Effector CD8-positive, alpha-beta T cell (primary cell): ENCODE measurements at regions not wholly inside any gene's neighbourhood (a gene's known extent, or its start where the extent isn't known, plus 50 kb on each side); places are given as distances from the start of the nearest gene placed in this dataset.
"Not testable (repeated sequence)": the region's sequence is repeated elsewhere in the genome, so short reads cannot be mapped to it uniquely, and the experiment has no call there.

ENCODE experiments used
- DNase-seq: peaks from one replicate; lab custom pipeline; 2025; lab: John Stamatoyannopoulos, UW

DNA sequence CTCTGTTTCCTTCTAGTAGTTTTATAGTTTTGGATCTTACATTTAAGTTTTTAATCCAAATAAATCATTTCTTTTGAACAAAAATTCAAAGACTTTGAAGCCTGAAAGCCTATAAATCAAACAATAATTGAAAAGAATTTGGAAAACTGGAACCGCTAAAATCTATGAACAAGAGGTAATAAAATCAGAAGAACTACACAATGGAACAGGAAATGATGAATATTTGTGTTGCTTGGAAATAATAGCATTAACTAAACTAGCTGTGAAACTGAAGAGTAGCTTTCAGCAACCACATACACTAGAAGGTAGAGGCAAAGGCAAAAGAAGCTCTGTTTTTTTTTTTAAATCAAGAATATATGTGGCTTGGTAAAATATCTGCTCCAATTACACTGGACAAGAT lies 147.9 kb upstream of the ABI3BP start:
- DNase-seq, result no peak

DNA sequence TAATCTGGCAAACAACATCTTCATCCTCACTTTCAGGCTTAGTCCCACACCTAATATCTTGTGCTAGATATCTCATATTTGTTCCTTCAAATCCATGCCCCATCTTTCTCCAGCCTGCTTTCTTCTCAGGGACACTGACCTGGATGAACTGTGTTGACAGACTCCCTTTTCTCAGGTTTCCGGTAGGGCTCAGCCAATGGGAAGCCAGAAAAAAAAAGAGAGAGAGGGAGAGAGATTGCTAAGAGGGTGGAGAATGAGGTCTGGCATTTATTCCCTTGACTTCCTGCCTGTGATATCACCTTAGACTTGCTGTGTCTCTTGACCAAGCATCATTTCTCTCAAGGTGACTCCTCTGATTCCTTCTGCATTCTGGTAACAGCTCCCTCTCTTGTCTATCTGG lies 145.6 kb upstream of the ABI3BP start:
- DNase-seq, result no peak

DNA sequence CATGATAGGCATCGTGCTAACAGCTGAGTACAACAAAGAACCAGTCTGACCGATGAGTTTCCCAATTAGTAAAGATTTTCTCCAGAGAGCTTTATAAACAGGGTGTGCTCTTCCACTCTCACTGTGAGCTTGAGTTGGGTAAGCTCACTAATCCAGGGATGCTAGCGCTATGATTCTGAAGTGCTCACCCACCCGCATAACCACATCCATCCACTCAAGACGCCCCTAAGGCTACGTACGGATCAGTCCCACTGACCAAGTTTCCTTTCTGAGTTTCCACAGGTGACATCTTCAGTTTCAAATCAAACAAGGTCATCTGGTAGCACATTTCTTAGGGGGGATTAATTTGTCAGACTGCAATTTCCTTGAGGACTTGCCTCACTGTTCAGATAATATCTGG lies 141.1 kb upstream of the ABI3BP start:
- DNase-seq, result no peak

DNA sequence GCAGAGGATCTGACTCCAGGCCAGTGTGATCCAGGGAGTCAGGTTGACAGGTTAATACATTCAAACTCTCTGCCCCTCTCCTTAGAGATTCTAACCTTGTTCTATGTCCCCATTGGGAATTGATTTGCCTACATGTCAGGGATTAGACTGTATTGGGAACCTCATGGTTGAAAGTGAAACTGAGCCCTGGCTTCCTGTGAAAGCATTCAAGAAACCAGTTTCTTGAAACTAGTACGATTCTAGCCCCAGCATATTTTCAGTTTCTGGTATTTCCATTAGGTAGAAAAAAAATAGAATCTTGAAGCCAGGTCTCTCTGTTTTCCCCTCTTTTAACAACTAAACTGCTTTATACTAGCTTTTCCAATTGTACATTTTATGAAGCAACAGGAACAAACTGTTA lies 140.4 kb upstream of the ABI3BP start:
- DNase-seq, result no peak

DNA sequence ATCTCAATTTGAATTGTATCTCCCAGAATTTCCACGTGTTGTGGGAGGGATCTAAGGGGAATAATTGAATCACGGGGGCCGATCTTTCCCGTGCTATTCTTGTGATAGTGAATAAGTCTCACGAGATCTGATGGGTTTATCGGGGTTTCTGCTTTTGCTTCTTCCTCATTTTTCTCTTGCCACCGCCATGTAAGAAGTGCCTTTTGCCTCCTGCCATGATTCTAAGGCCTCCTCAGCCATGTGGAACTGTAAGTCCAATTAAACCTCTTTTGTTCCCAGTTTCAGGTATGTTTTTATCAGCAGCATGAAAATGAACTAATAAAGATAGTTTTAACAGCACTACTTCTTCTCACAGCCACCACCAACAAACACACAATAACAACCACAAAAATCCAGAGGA lies 140.0 kb upstream of the ABI3BP start:
- not testable (repeated sequence) for DNase-seq

DNA sequence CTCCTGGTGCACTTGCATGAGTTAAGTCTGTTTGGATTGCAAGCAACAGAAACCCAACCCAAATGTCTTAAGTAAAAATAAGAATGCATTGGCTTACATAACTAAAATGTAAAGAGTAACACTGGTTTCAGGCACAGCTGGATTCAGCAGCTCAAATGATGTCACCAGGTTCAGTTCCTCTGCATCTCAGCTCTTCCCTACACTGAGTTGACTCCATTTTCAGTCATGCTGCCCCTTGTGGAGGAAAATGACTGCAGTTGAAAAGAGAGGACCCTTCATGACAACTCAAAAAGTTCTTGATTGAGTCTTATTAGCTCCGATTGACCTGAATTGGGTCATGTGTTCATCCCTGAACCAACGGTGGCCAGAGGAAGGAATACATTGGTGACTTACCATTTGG lies 138.5 kb upstream of the ABI3BP start:
- DNase-seq, result no peak

DNA sequence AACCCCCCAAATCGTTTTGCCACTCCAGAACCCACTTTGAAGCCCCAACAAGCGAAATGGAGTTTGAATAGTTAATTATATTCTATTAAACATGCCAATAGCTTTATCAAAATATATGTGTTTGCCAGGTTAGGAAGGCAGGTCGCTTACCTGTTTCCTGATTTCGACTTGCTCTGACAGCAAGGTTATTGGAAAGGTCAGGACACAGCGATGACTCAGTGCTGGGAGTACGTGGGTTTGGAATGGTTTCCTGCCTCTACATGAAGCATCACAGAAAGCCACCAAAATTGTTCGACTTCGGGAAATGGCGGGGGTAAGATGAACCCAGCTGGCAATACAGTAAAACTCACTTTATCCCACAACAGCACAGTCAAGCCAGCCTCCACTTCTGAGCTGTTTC lies 135.6 kb upstream of the ABI3BP start:
- DNase-seq, result no peak

DNA sequence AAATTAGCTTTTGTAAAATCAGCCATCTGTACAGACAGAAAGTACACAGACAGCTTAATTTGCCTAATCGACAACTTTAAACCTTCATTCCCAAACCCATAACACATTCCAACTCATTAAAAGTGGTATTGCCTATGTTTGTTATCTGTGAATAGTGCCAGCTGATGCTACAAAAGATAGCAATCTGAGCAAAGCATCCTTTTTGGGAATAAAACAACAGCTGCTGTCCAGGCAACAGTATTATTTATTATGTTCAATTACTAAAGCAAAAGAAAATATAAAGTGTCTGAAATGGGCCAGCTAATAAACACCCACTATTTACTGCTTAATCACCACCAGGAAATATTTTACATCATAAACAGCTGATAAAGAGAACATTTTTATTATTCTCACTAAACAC lies 134.8 kb upstream of the ABI3BP start:
- DNase-seq, result no peak

DNA sequence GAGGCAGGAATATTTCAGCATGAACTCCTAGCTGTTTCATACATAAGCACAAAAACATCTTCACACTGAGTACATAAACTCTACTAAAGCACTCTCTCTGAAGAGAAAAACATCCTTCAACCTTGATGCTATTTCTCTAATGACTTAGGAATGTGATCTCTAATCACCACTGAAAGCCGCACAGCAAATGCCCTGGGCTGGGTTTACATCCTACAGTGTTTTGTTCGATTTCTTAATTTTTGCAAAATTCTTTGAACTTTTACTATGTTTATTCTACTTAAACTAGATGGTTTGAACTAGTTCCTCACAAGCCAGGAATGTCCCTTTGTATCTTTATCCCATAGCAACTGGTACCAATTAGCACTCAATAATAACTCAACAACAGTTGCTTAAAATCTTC lies 130.9 kb upstream of the ABI3BP start:
- DNase-seq, result no peak

DNA sequence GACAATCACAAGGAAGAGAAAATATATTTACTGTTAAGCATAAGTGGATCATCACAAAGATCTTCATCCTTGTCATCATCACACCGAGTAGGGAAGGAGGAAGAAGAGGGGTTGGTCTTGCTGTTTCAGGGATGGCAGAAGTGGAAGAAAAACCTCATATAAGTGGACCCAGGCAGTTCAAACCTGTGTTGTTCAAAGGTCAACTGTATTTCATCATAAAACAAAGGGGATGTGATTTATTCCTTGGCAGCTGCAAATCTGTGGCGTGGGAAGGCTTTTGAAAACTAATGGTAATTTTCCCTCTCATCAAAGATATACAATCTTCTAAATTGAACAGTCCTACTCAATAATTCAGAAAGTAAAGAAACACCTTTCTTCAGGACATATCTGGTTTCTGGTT lies 129.9 kb upstream of the ABI3BP start:
- DNase-seq, result no peak

DNA sequence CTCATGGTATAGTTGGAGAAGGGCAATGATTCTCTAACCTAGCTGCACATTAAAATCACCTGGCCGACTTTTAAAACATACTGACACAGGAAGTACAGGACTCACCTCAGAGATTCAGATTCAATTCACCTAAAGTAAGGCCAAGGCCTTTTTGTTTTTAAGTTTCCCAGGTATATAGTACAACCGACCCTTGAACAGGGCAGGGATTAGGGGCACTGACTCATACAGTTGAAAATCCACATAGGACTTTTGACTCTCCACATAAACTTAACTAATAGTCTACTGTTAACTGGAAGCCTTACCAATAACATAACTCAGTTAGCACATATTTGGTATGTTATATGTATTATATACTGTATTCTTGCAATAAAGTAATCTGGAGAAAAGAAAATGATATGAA lies 129.5 kb upstream of the ABI3BP start:
- DNase-seq, result no peak

DNA sequence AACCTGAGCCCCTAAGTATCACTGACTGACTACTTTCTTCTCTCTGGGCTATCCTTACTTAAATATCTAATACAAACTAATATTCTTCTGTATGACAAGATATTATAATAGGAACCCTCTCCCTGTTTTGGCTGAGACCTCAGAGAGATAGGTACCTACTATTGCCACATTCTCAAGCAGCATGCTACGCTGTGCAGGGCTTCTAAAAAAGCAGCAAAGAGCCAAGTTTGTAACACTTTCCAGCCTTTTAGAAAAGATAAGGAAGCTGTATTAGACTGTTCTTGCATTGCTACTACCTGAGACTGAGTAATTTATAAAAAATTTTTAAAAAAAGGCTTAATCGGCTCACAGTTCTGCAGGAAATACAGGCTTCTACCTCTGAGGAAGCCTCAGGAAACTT lies 126.8 kb upstream of the ABI3BP start:
- no peak for DNase-seq

DNA sequence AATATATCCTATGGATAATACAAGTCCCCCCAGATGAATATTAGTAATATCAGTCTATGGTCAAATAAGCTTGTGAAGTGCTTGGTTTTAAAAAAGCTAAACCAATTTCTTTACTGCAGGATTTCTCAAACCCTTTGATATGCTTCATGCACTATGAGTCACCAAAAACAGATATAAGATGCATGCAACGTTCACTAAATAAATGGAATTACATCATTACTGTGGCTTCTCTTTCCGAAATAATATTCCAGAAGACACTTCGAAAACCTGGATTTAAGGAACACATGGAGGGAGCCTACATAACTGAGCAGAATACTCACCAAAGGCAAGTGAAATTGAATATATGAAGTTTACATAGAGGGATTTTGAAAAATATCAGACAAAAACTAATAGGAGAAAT lies 126.3 kb upstream of the ABI3BP start:
- no peak for DNase-seq

DNA sequence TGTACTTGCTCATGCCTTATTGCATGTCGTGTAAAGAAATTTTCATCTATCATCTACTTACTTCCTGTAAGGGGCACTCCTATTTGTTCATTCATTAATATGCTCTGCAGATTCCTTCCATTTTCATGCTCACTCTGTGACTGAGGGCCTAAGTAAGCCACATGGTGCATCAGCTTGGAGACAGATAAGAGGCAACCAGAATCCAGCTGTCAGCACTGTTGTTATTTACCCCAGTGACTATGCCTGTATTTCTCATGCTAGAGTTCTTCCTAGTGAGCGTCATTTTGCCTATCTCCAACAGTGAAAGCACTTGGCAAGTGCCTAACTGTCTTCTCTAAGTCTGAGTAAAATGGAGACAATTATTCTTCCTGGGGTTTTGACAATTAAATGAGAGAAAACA lies 124.8 kb upstream of the ABI3BP start:
- no peak for DNase-seq

DNA sequence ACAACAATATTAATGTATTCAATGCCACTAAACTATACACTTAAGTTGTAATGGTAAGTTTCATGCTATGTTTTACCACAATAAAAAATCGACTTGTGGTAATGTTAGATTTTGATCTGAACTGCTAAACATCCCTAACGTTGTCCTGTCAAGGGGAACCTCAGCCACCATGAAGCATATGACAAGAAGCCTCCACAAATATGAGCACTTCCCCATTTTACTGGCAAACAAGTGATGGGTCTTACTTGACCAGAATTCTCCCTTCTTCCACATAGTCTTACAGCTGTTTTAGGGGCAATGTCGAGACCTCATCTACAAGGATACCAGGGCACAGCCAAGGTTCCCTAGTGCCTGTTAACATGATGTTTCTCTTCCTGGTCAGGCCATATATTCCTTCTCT lies 124.2 kb upstream of the ABI3BP start:
- DNase-seq, result no peak

DNA sequence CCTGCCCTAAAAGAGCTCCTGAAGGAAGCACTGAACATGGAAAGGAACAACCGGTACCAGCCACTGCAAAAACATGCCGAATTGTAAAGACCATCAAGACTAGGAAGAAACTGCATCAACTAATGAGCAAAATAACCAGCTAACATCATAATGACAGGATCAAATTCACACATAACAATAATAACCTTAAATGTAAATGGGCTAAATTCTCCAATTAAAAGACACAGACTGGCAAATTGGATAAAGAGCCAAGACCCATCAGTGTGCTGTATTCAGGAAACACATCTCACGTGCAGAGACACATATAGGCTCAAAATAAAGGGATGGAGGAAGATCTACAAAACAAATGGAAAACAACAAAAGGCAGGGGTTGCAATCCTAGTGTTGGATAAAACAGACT lies 117.1 kb upstream of the ABI3BP start:
- not testable (repeated sequence) for DNase-seq

DNA sequence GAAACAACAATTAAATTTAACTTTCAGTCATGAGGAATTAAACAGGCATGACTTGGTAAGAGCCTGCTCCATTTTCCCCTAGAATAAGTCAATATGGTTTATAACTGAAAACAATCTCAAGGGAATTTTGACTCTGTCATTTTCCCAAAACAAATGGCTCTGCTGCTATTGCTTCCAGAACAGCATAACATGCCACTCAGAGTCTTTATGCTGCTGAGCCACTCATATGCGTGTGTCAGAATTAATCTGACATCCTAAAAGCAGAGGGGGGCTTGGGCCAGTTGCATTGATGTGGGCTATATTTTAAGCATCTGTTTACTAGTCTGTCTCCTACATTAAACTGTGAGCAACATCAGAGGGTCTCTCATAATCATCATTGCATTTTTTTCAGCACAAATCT lies 111.1 kb upstream of the ABI3BP start:
- DNase-seq, result no peak

DNA sequence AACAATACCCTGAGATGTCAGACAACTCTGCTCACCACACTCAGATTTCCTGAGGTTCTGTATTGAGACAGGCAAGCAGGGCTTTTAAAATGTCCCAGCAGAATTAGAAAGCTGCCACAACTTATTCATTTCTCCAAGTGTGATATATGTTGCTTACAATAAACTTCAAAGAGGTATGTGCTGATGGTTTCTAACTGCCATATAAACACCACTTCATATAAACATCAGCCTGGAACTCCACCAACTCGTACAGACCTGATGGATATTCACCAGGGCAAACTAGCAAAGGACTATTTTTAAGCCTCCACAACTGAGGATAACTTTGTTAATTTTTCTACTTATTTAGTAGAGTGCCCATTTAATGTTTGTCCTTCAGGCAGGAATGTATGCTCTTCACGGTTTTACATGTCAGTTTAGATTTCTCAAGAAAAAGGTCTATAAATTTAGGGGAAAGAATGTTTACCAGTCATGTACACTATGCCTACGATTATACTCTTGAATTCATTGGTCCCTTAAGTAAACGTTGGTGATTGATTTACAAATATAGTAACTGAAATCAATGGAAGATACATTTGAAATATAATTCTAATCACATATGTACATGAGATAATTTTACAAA lies 109.6 kb upstream of the ABI3BP start:
- no peak for DNase-seq

DNA sequence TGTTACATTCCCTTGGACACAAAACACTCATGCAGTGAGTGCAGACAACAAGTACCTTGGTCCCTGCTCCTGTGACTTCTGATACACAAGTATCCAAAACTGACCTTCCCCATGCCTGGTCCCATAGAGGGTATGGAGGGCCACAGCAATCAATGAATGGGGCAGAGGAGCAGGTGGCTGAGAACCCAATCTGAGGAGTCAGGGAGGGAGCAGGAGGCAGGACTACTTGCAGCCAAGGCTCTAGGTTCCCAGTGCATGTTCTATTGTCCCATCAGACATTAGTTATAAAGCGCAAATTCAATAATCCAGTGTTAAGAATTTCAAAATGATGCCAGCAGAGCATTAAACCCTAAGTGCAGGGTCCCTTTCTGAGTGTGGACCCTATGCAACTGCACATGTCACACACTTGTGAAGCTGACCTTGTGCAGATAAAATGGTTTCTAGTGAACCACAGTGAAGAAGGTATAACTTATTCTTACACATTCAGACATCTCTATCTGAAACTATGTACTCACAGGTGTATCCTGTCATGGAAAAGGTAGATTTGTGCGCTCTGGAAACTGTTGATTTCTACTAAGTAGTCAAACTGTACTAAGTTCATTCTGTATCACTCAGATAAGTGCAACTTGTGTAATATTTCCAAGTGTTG lies 107.3 kb upstream of the ABI3BP start:
- DNase-seq, result no peak

DNA sequence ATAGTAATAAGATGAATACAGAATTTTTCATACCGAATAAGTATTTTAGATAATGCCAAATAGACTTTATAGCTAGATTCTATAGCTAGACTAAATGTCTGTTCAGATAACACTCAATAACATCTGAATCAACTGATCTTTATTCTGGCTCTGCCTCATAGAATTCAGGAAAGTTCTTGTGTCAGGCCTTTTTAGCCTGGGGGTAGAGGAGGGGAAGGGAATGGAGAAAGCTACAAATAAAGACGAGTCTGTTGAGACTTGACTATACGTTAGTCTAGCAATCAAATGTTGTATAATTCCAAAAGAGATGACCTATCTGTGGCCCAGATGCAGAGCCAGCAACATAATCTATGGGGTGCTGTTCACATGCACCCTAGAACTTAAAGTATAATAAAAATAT lies 106.6 kb upstream of the ABI3BP start:
- no peak for DNase-seq

DNA sequence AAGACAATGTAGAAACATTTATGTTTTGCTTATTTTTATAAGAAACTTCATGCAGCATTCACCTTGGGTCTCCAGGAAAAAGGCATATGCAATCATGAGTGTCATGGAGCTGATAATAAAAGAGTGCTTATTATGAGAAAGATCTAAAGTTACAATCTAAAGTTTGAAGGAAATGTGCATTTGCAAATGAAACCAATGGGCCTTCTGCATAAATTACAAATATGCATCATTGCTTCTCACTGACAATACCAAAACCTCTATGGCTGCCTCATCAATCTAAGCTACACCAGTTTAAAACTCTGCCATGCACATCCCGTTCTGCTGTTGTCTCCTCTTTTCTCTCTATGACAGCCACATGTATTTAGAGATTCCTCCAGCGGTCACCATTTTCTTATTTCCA lies 103.2 kb upstream of the ABI3BP start:
- DNase-seq, result no peak

DNA sequence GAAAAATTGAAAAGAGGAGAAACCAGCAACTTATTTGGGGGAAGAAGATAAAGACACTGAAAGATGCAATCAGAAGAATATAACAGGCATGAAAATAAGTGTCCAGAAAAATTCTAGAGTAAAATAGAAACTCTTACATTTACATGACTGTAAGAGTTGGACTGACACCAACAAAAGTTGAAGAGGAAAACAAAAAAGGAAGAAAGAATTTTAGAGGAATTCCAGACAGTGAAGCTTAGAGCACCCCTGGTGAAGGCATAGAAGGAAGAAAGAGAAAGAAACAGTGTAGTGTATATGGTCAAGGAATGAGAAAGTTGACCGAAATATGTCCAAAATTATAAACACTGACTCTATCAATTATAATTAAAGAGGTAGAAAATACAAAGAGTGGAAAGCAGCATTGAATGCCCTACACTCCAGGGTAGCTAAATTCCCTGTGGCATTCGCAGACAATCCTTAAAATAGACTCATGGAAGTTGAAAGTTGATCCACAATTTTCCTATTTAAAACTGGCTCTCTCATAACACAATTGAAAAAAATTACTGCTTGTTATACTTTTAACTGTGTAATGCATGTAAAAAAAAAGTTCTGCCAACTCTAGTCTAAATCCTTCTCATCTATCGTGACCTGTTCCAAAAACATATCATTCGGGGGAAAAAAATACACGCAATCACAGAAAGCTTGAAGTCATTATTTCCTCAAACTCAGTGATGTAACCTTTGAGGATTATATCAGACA lies 102.6 kb upstream of the ABI3BP start:
- DNase-seq, result no peak

DNA sequence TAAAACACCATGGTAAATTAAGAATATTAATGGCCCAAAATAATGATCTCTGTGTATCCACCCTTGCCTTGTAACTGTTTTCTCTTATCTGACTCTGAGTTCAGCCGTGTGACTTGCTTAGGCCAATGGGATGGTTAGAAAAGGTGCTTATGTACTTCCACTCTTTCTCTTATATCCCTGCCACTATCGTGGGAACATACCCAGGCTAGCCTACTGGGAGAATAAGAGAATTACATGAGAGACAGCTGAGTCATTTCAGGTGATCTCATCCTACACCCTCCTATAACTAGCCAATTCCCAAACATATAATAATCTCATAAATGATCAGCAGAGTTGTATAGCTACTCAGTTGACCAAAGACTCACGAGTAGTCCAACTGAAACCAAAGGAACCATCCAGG lies 98.3 kb upstream of the ABI3BP start:
- DNase-seq, result no peak

DNA sequence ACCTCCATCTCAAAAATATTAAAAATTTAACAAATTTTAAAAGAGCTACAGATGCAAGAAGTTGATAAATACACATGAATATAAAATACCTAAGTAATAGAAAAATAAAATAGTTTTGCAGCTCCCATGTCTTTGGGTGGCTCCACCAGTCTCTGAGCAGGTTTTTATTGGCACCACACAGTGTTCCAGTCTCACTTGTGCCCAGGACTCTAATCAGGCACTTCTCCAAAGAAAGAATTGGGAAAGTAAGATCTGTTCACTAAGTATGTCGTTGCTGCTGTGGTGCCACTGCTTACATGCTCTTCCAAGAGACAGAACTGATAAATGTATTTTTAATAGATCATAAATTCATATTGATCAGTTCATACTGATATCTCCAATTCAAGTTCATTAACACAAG lies 92.5 kb upstream of the ABI3BP start:
- DNase-seq, result no peak
